ENCODE measurements at regions not wholly inside any gene's neighbourhood (a gene's known extent, or its start where the extent isn't known, plus 50 kb on each side); places are given as distances from the start of the nearest gene placed in this dataset.

DNA sequence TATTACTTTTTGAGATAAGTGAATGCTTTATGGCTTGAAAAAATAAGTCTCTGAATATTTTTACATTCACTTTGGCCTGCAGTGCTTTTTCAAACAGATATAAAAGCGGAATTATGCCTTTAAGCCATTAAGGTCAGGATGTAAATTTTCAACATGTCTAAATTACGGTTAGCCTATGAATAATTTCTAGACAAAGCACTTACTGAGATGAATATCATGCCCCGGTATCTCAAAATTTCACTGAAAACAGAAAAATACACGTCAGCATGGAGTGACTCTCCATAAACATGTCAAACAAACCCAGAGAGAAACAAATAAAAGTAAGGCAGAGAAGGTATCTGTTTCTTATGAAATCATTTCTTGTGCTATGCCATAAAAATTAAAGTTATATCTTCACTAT, 853.9 kb downstream of the KCNT2 start:
- no peaks in the 10 kb centered on the region for H3K27me3 ChIP-seq
- intact Hi-C loops (cut with DNase I; ENCODE audit: low total_unique reads), result no loop called here
- DNase-seq, result no peak
- H3K36me3 ChIP-seq, result no peaks in the 10 kb centered on the region
- TF ChIP-seq, protein P1, sequence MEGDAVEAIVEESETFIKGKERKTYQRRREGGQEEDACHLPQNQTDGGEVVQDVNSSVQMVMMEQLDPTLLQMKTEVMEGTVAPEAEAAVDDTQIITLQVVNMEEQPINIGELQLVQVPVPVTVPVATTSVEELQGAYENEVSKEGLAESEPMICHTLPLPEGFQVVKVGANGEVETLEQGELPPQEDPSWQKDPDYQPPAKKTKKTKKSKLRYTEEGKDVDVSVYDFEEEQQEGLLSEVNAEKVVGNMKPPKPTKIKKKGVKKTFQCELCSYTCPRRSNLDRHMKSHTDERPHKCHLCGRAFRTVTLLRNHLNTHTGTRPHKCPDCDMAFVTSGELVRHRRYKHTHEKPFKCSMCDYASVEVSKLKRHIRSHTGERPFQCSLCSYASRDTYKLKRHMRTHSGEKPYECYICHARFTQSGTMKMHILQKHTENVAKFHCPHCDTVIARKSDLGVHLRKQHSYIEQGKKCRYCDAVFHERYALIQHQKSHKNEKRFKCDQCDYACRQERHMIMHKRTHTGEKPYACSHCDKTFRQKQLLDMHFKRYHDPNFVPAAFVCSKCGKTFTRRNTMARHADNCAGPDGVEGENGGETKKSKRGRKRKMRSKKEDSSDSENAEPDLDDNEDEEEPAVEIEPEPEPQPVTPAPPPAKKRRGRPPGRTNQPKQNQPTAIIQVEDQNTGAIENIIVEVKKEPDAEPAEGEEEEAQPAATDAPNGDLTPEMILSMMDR (IDR thresholded peaks at IDR 0.05), result no peak
- H3K4me1 ChIP-seq, result no peaks in the 10 kb centered on the region
- H3K9me3 ChIP-seq, result no peaks in the 10 kb centered on the region
- no peak overlapping the region for H3K4me3 ChIP-seq
- H3K27ac ChIP-seq, result no peak overlapping the region

DNA sequence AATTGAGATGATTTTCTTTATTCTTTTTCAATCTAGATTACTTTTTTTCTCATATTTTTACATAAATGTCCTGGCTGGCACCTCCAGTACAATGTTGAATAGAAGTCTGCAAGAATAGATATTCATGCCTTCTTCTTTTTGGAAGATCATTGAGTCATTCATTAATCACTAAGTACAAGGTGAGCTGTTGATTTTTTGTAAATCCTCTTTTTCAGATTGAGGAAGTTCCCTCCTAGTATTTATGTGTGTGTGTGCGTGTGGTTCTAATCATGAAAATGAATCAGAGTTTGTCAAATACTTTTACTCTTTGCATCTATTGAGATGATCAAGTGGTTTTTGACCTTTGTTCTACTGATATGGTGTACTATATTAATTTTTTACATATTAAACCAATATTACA, 859.3 kb downstream of the KCNT2 start:
- H3K36me3 ChIP-seq, result no peaks in the 10 kb centered on the region
- intact Hi-C loops (cut with DNase I; ENCODE audit: low total_unique reads), result no loop called here
- H3K4me1 ChIP-seq, result no peaks in the 10 kb centered on the region
- DNase-seq, result no peak
- H3K9me3 ChIP-seq, result no peaks in the 10 kb centered on the region
- H3K27ac ChIP-seq, result no peak overlapping the region
- H3K27me3 ChIP-seq, result no peaks in the 10 kb centered on the region
- no peak overlapping the region for H3K4me3 ChIP-seq
- TF ChIP-seq, protein P1 (IDR thresholded peaks at IDR 0.05), result no peak

DNA sequence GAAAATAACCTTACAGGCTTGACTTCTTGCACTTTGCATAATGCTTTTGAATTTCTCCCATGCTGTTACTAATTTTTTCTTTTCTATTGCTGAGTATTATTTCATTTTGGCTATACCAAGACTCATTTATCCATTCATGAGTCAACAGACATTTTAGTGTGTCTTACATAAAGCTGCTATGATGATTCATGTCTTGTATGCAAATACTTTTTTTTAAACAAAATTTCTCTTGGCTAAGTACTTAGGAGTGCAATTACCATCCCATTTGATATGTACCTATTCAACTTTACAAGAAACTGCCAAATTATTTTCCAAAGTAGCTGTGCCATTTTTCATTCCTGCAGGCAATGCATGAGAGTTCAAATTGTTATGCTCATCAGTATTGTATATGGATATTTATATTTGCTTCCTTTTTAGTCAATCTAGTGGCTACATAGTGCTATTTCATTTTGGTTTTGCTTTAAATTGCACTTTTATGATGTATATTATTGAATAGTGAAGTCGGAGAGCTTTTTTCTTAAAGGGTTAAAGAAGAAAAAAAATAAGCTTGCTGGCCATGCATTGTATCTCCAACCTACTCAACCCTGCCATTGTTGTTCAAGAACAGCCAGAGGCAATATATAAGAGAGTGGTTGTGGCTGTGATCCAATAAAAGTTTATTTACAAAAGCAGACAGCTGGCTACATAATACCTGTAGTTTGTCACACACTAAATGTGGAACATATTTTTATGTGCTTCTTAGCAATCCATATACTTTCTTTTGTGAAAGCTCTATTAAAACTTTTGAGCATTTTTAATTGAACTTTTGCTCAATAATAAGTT, 862.8 kb downstream of the KCNT2 start:
- DNase-seq, result no peak

DNA sequence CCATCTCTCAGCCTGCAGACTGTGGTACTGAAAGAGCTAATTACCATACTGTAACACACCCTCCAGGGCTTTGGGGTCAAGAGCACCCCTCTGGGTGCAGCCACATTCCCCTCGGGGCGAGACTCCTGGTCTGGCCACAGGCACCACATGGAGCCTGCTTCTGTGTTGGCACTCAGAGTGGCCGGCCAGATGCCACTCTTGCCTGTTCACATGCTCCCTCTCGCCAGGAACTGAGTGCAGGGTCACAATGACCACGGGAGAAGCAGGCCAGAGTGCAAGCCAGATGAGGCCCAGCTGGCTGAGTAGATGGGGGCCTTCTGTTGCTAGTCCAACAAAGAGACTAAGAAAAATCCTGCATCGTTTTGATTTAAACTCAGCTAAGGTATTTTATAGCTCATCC, 864.0 kb downstream of the KCNT2 start:
- Histone ChIP-seq H3K4me1 (no peaks in the 10 kb centered on the region), H3K27ac (no peak overlapping the region), H3K36me3 (no peaks in the 10 kb centered on the region), H3K9me3 (no peaks in the 10 kb centered on the region), H3K4me3 (no peak overlapping the region), H3K27me3 (no peaks in the 10 kb centered on the region)
- intact Hi-C loops (cut with DNase I; ENCODE audit: low total_unique reads), result no loop called here
- TF ChIP-seq, protein P1 (IDR thresholded peaks at IDR 0.05), result no peak
- no peak for DNase-seq

More for the DNA sequence above, 862.8 kb downstream of the KCNT2 start:
- Histone ChIP-seq H3K4me1 (no peaks in the 10 kb centered on the region), H3K36me3 (no peaks in the 10 kb centered on the region), H3K9me3 (no peaks in the 10 kb centered on the region), H3K27me3 (no peaks in the 10 kb centered on the region), H3K4me3 (no peak overlapping the region), H3K27ac (no peak overlapping the region)
- TF ChIP-seq, protein P1 (IDR thresholded peaks at IDR 0.05), result no peak
- intact Hi-C loops (cut with DNase I; ENCODE audit: low total_unique reads), result no loop called here

DNA sequence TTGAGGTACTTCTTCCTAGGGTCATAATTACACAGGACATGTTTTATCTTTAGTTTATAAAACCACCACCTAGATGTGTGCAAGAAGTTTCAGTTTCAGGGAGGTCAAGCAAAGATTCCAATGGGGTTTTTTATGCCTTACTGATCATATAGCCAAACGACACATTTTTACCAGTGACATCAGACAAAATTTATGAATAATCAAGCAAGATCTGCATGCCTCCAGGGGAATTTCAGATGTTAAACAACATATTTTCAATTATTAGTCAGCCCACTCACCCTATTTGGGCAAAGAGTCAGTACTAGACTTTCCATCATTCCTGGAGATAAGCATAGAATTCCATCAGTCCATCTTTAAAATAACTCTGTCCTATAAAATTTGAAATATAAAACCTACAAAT, 867.4 kb downstream of the KCNT2 start:
- Histone ChIP-seq H3K4me3 (no peak overlapping the region), H3K36me3 (no peaks in the 10 kb centered on the region), H3K9me3 (no peaks in the 10 kb centered on the region), H3K27ac (no peak overlapping the region), H3K27me3 (no peaks in the 10 kb centered on the region), H3K4me1 (no peaks in the 10 kb centered on the region)
- DNase-seq, result no peak
- intact Hi-C loops (cut with DNase I; ENCODE audit: low total_unique reads), result no loop called here
- TF ChIP-seq, protein P1 (IDR thresholded peaks at IDR 0.05), result no peak

All from tibial artery (tissue), 4 donors.